NB4 (cell line): ENCODE measurements at regions not wholly inside any gene's neighbourhood (a gene's known extent, or its start where the extent isn't known, plus 50 kb on each side); places are given as distances from the start of the nearest gene placed in this dataset.

Experiments
- DNase-seq: peaks from one replicate; pipeline ENCODE4 v3.0.0; 2010; ENCODE audit warnings: low read depth
- H3K4me3 ChIP-seq: one replicate; pipeline ENCODE4 v1.5.1; 2011; ENCODE audit warnings: mild to moderate bottlenecking, low read depth, low read length, moderate library complexity
- MYC ChIP-seq: IDR thresholded peaks from 2 replicates; pipeline ENCODE4 v1.6.1; 2011; ENCODE audit warnings: low read depth, low read length
- POLR2A ChIP-seq: IDR thresholded peaks from 2 replicates; pipeline ENCODE4 v1.6.1; 2011; ENCODE audit warnings: mild to moderate bottlenecking; ENCODE audit not compliant: insufficient read length; ENCODE audit errors: extremely low read depth
- TF ChIP-seq, protein P1 (sequence below): IDR thresholded peaks from one replicate; pipeline ENCODE4 v1.5.1; 2012; ENCODE audit warnings: low read depth, low read length
- TF ChIP-seq, protein P2 (sequence below): IDR thresholded peaks from 2 replicates; pipeline ENCODE4 v1.6.1; 2011; ENCODE audit warnings: low read depth, low read length

GRCh38 chr1:80170811-80171485 lies 1164.4 kb upstream of the ADGRL4 start:
- TF ChIP-seq, protein P1, sequence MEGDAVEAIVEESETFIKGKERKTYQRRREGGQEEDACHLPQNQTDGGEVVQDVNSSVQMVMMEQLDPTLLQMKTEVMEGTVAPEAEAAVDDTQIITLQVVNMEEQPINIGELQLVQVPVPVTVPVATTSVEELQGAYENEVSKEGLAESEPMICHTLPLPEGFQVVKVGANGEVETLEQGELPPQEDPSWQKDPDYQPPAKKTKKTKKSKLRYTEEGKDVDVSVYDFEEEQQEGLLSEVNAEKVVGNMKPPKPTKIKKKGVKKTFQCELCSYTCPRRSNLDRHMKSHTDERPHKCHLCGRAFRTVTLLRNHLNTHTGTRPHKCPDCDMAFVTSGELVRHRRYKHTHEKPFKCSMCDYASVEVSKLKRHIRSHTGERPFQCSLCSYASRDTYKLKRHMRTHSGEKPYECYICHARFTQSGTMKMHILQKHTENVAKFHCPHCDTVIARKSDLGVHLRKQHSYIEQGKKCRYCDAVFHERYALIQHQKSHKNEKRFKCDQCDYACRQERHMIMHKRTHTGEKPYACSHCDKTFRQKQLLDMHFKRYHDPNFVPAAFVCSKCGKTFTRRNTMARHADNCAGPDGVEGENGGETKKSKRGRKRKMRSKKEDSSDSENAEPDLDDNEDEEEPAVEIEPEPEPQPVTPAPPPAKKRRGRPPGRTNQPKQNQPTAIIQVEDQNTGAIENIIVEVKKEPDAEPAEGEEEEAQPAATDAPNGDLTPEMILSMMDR = no peak
- no peak for TF ChIP-seq MYC
- TF ChIP-seq POLR2A = no peak
- TF ChIP-seq, protein P2, sequence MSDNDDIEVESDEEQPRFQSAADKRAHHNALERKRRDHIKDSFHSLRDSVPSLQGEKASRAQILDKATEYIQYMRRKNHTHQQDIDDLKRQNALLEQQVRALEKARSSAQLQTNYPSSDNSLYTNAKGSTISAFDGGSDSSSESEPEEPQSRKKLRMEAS = no peak
- no peak for DNase-seq
- no peak overlapping the region for H3K4me3 ChIP-seq

GRCh38 chr1:80164150-80164549 lies 1157.6 kb upstream of the ADGRL4 start:
- no peak overlapping the region for H3K4me3 ChIP-seq
- TF ChIP-seq, protein P1 = no peak
- TF ChIP-seq MYC = no peak
- TF ChIP-seq, protein P2 = no peak
- no peak for TF ChIP-seq POLR2A
- no peak for DNase-seq

DNA sequence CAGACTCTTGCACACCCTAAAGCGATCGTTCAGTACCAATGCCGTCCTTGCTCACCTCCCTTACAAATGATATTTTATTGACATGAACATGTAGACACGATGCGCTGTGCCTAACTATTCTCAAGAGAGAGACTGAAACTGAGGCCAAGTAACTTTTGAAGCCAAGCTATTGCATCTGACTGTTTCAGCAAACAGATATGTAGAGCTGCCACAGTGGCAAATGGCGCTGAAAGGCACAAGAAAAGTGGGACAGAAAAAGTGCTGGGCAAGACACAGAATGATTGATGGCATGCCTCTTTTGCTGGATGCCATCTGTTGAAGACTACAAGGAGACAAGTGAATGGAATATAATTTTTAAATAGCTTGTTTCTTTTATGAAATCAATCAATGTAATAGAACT lies 1157.2 kb upstream of the ADGRL4 start:
- DNase-seq = no peak
- TF ChIP-seq, protein P2 = no peak
- no peak for TF ChIP-seq POLR2A
- no peak for TF ChIP-seq MYC
- TF ChIP-seq, protein P1 = no peak
- no peak overlapping the region for H3K4me3 ChIP-seq

GRCh38 chr1:80158771-80159170 lies 1152.2 kb upstream of the ADGRL4 start:
- no peak for DNase-seq
- no peak for TF ChIP-seq MYC
- TF ChIP-seq, protein P2 = no peak
- TF ChIP-seq, protein P1 = no peak
- no peak overlapping the region for H3K4me3 ChIP-seq

- no peak overlapping the region for H3K4me3 ChIP-seq
- DNase-seq = no peak
- TF ChIP-seq, protein P1 = no peak
- TF ChIP-seq POLR2A (no peak), MYC (no peak)
These were observed 1151.7 kb upstream of the ADGRL4 start for GRCh38 chr1:80158266-80158665.

DNA sequence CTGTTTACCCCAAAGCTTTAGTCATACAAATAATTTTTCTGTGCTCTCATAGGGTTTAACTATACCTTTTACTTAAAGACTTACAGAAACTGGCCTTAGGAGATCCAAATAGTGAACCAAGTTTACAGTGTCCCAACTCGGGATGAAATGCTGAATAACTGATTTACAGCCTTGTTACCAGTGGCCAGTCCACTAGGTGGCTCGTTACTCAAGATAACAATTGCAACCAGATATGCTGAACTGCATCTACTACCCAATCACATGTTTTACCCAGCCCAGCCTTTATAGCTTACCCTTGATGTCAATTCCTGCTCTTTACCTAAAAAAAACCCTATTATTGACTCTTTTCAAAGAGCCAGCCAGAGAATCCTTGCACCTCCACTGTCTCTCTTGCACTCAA lies 1148.8 kb upstream of the ADGRL4 start:
- no peak overlapping the region for H3K4me3 ChIP-seq
- TF ChIP-seq, protein P2 = no peak
- TF ChIP-seq, protein P1 = no peak
- TF ChIP-seq POLR2A (no peak), MYC (no peak)
- DNase-seq = peak; percentile 1
